ENCODE measurements at regions not wholly inside any gene's neighbourhood (a gene's known extent, or its start where the extent isn't known, plus 50 kb on each side); places are given as distances from the start of the nearest gene placed in this dataset.
"Not testable (repeated sequence)": the region's sequence is repeated elsewhere in the genome, so short reads cannot be mapped to it uniquely, and the experiment has no call there.

DNA sequence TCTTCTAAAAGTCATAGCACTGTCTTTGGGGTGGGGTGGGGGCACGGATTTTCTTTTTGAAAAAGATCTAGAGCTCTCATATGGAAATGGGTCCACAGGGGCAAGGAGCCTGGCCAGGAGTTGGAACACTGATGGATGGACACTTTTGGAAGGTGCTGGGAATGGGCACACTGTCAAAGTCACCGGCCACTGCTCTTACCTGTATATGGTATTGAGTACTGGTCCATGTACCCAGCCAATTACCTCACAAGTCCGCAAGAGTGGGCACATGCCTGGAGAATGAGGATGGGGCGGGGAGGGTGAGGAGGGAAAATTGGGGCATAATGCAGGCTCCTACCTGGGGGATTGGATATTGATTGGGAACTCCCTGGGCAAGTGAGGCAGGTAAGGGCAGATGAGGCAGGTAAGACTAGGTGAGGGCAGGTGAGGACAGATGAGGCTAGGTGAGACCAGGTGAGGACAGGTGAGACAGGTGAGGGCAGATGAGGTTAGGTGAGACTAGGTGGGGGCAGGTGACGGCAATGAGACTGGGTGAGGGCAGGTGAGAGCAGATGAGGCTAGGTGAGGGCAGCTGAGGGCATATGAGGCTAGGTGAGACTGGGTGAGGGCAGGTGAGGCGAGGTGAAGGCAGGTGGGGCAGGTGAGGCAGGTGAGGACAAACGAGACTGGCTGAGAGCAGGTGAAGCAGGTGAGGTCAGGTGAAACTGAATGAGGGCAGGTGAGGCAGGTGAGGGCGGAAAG is 167.9 kb downstream of the NRN1 start:
- TF ChIP-seq, protein P1, sequence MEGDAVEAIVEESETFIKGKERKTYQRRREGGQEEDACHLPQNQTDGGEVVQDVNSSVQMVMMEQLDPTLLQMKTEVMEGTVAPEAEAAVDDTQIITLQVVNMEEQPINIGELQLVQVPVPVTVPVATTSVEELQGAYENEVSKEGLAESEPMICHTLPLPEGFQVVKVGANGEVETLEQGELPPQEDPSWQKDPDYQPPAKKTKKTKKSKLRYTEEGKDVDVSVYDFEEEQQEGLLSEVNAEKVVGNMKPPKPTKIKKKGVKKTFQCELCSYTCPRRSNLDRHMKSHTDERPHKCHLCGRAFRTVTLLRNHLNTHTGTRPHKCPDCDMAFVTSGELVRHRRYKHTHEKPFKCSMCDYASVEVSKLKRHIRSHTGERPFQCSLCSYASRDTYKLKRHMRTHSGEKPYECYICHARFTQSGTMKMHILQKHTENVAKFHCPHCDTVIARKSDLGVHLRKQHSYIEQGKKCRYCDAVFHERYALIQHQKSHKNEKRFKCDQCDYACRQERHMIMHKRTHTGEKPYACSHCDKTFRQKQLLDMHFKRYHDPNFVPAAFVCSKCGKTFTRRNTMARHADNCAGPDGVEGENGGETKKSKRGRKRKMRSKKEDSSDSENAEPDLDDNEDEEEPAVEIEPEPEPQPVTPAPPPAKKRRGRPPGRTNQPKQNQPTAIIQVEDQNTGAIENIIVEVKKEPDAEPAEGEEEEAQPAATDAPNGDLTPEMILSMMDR (conservative IDR thresholded peaks at IDR 0.05), result no peak
- H3K27ac ChIP-seq, result no peak overlapping the region

DNA sequence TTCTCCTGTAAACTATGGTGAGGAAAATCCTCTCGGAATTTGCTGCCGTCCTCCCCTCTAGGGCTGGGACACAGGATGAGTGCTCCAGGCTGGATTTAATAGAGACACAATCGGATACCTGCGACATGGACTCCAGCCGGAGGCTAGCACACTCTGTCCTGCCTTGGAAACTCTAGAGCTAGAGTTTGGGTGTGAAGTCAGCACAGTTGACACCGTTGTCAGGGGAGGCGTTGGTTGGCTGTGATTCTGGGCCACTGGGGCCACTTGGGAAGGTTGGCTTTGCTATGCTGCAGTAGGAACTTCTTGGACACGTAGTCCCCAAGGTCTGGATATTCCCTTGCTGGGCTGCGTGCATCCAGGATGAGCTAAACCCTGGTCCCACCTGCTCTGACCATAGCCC is 169.4 kb downstream of the NRN1 start:
- TF ChIP-seq, protein P1 (conservative IDR thresholded peaks at IDR 0.05), result no peak
- H3K27ac ChIP-seq, result no peak overlapping the region

DNA sequence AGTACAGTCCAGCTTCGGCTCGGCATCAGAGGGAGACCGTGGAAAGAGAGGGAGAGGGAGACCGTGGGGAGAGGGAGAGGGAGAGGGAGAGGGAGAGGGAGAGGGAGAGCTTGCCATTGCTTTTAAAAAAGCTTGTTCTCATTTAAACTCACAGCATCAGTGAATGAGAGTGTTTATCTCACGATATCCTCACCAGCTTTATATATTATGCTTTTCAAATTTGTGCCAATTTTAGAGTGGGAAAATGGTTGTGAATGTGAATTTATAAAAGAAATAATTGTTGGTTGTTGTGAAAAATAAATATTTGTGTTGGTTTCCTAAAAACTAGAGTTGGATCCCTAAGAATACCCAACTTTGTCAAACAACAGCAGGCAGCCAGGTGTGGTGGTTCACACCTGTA is 170.1 kb downstream of the NRN1 start:
- not testable (repeated sequence) for H3K27ac ChIP-seq

DNA sequence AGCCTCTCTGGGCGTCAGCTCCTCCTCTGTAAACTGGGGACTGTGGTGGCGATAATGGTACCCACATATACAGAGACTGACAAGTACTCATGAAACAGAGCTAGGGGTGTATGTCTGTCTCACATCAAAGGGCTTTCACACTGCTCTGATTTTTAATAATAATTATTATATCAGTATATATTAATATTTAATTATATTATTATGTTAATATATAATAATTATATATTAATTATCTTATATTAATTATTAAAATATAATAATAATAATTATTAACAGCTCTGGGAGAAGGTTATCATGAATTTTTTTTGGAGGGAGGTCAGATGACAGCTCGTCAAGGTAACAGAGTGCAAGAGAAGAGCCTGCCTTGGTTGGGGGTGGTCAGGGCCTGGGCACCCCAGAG is 173.6 kb downstream of the NRN1 start:
- no peak overlapping the region for H3K27ac ChIP-seq
- TF ChIP-seq, protein P1 (conservative IDR thresholded peaks at IDR 0.05), result no peak

DNA sequence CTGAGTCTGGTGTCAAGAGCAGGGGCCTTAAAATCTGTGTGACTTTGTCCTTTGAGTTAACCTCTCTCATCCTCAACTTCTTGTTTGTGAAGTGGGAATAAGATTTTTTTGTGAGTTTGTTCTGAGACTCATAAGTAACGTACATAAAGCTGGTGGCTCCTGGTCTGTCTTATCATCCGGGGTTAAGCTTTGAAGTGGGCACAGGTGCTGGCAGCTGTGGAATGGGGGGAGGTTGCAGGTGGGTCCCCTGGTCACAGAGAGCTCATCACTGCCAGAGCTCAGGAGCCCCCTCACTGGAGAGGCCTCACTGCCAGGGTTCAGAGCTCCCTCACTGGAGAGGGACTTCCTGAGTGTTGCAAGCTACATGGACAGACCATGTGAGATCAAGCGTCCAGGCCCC is 174.1 kb downstream of the NRN1 start:
- TF ChIP-seq, protein P1 (conservative IDR thresholded peaks at IDR 0.05), result no peak
- no peak overlapping the region for H3K27ac ChIP-seq

DNA sequence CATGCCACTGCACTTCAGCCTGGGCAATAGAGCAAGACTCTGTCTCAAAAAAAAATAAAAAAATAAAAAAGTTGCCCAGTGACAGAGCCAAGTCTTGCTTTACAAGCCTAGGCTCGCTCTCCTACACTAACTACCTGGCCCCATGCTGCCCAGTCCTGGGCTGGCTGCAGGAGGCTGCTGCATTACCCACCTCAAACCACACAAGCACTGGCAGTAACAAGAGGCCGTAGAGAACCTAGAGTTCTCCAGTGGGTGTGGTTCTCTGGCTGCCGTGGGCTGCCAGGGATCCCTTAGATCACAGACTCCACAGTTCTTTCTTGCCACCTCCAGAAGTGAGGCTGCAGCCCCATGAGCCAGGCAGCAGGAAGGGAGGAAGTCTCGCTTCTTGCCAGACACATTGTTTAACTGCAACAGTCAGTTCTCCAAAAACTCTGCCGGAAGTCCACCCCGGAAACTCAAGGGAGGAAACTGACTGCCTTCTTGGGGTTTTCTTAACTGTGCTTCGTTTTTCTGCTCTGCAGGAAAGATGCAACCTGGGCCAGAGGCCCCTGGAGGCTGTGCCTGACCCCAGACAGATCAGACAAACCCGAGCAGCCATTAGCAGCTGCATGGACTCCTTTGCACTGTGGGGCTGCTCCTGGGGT is 175.4 kb downstream of the NRN1 start:
- not testable (repeated sequence) for H3K27ac ChIP-seq

DNA sequence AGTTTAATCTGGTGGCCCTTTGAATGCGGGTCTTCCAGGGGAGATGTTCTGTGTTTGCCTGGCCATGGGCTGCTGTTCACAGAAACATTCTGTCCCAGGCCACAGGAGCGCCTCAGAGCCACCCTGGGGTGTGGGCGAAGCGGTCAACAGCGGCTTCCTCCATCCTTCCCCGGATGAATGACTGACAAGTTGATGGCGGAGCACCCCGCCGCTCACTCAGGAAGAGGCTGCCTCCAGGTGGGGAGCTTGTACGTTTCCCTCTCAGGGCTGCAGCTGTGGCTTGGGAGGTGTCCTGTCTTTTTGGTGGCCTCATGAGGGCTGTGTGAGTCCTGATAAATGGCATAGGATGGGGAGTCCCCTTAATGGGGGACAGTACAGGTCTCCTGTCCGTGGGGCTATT is 178.4 kb downstream of the NRN1 start:
- no peak overlapping the region for H3K27ac ChIP-seq
- TF ChIP-seq, protein P1 (conservative IDR thresholded peaks at IDR 0.05), result no peak

DNA sequence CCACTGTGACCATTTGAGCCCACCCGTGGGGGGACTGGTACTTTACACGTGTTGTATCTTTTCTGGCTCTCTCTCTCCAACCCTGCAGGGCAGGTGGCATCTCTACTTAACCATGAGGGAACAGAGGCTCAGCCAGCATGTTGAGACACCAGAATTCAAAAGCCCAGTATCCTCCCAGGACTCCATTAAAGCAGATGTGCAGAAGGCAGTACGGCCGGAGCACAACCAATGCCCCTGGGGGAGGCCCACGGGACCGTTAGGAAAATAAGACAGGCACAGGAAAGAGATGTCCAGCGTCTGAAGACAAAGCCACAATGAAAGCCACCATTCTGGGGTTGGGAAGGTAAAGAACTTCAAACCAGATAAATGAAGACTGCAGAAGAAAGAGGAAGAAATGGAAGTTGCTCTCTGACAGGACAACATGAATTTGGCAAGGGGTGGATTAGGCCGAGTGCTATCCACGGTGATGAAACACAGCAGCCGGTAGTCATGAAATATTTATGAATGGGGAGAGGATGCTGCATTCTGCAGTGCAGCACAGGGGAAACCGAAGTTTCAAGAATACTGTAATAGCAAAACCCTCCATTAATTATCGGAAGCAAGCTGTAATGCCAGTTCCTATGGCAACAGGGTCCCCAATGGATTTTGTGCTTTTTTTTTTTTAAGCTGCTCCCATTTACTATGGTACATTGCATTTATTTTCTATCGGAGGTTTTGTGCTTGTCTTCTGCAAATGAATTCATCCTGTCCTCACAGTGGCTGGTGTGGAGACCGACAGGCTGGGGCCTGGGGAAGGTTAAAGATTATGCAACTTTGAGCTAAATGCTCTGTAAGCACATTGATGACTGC is 179.4 kb downstream of the NRN1 start:
- no peak overlapping the region for H3K27ac ChIP-seq
- TF ChIP-seq, protein P1 (conservative IDR thresholded peaks at IDR 0.05), result no peak

DNA sequence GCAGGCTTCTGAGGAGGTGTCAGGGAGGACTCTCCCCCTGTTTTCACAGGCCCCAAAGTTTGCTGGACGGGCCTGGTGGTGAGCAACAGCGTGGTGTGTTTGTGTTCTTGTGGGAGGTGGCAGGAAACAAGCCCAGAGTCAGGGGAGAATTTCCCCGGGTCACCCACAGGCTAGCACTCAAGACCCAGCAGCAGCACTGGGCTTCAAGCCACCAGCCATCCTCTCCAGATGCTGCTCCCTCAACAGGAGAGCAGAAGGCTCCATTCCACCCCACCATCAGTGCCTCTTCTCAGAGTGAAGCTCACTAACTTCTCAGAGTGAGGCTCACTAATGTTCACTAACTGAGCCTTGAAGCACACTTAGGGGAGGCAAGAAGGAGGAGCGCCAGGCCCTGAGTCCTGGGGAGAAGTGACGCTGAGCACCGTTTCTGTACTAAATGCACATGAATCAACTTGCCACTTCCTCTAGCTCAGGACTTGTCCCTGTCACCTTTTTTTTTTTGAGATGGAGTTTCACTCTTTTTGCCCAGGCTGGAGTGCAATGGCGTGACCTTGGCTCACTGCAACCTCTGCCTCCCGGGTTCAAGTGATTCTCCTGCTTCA is 182.2 kb downstream of the NRN1 start:
- H3K27ac ChIP-seq, result not testable (repeated sequence)
